ENCODE measurements at regions not wholly inside any gene's neighbourhood (a gene's known extent, or its start where the extent isn't known, plus 50 kb on each side); places are given as distances from the start of the nearest gene placed in this dataset.

- no peak for TF ChIP-seq GABPA (IDR thresholded peaks at IDR 0.05 in 1 of 2, conservative IDR thresholded peaks at IDR 0.05 in 1 of 2)
- no peak for TF ChIP-seq REST (IDR thresholded peaks at IDR 0.05)
- no peak for TF ChIP-seq HNF4A (conservative IDR thresholded peaks at IDR 0.05)
Observed at GRCh38 chr9:102054811-102055210, 316.4 kb upstream of the GRIN3A start (continued).

DNA sequence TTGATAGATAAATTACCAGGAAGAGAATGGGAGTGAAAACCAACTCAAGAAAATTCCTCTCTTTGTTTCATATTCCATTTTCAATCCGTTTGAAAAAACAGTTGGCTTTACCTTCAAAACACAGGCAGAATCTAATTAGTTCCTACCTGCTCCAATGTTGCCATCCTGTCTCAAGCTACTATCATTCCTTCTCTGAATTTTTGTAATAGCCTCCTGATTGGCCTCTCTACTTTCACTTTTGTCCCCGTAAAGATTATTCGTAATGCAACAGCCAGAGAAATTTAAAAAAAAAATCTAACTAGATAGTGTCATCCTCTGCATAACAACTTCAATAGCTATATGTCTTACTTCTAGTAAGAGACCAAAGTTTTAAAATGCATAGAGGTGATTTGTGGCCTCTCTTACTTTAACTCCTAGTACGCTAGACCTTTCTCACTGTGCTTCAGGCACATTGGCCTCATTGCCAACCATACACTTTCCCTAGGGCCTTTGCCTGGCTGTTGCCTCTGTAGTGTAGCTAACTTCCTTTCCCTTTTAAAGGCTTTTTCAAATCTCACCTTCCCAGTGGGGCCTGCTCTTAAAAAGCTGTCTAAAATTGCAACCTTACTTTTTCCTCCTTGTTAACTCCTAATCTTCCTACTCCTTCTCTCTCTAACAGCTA lies 311.3 kb upstream of the GRIN3A start:
- no peak for TF ChIP-seq RAD21 (IDR thresholded peaks at IDR 0.05)
- no peak for TF ChIP-seq SP1 (IDR thresholded peaks at IDR 0.05)
- TF ChIP-seq, protein P1, sequence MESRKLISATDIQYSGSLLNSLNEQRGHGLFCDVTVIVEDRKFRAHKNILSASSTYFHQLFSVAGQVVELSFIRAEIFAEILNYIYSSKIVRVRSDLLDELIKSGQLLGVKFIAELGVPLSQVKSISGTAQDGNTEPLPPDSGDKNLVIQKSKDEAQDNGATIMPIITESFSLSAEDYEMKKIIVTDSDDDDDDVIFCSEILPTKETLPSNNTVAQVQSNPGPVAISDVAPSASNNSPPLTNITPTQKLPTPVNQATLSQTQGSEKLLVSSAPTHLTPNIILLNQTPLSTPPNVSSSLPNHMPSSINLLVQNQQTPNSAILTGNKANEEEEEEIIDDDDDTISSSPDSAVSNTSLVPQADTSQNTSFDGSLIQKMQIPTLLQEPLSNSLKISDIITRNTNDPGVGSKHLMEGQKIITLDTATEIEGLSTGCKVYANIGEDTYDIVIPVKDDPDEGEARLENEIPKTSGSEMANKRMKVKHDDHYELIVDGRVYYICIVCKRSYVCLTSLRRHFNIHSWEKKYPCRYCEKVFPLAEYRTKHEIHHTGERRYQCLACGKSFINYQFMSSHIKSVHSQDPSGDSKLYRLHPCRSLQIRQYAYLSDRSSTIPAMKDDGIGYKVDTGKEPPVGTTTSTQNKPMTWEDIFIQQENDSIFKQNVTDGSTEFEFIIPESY (IDR thresholded peaks at IDR 0.05), result no peak
- no peak for TF ChIP-seq EGR1 (IDR thresholded peaks at IDR 0.05; ENCODE audit: low read depth in 2 of 2)
- TF ChIP-seq, protein P2, sequence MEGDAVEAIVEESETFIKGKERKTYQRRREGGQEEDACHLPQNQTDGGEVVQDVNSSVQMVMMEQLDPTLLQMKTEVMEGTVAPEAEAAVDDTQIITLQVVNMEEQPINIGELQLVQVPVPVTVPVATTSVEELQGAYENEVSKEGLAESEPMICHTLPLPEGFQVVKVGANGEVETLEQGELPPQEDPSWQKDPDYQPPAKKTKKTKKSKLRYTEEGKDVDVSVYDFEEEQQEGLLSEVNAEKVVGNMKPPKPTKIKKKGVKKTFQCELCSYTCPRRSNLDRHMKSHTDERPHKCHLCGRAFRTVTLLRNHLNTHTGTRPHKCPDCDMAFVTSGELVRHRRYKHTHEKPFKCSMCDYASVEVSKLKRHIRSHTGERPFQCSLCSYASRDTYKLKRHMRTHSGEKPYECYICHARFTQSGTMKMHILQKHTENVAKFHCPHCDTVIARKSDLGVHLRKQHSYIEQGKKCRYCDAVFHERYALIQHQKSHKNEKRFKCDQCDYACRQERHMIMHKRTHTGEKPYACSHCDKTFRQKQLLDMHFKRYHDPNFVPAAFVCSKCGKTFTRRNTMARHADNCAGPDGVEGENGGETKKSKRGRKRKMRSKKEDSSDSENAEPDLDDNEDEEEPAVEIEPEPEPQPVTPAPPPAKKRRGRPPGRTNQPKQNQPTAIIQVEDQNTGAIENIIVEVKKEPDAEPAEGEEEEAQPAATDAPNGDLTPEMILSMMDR (IDR thresholded peaks at IDR 0.05; ENCODE audit: low read depth, low read length, missing input control), result no peak
- TF ChIP-seq, protein P3, sequence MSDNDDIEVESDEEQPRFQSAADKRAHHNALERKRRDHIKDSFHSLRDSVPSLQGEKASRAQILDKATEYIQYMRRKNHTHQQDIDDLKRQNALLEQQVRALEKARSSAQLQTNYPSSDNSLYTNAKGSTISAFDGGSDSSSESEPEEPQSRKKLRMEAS (IDR thresholded peaks at IDR 0.05), result no peak
- no peak for TF ChIP-seq FOXA1 (IDR thresholded peaks at IDR 0.05)
- TF ChIP-seq NR2F2 (IDR thresholded peaks at IDR 0.05), result no peak
- no peak for TF ChIP-seq JUND (IDR thresholded peaks at IDR 0.05)
- TF ChIP-seq YY1 (IDR thresholded peaks at IDR 0.05), result no peak
- TF ChIP-seq HNF4A (conservative IDR thresholded peaks at IDR 0.05), result no peak
- H3K9ac ChIP-seq (ENCODE audit: low read depth in 1 of 2, low read length in 2 of 2), result no peak overlapping the region
- H3K36me3 ChIP-seq (ENCODE audit: control insufficient read depth in 4 of 4, insufficient read depth in 3 of 4, low read depth in 1 of 4, low read length in 3 of 4), result no peaks in the 10 kb centered on the region
- no peak for DNase-seq (ENCODE audit: low spot score)
- no peaks in the 10 kb centered on the region for H3K9me3 ChIP-seq (ENCODE audit: control insufficient read depth in 4 of 4, low read length in 3 of 4)
- H3K27ac ChIP-seq (ENCODE audit: low read depth in 1 of 2, low read length in 2 of 2), result no peak overlapping the region
- no peak overlapping the region for H3K4me3 ChIP-seq (ENCODE audit: low read depth in 1 of 3, low read length in 3 of 3)
- 70% methylated on average over 4 of the region's 4 CpGs for WGBS
- no peaks in the 10 kb centered on the region for H3K4me1 ChIP-seq (ENCODE audit: control insufficient read depth in 4 of 4, insufficient read depth in 4 of 4, low read length in 3 of 4)
- no peaks in the 10 kb centered on the region for H3K27me3 ChIP-seq (ENCODE audit: control insufficient read depth in 4 of 4, insufficient read depth in 4 of 4, low read length in 3 of 4)

- H3K27ac ChIP-seq (ENCODE audit: low read depth in 1 of 2, low read length in 2 of 2), result no peak overlapping the region
- H3K36me3 ChIP-seq (ENCODE audit: control insufficient read depth in 4 of 4, insufficient read depth in 3 of 4, low read depth in 1 of 4, low read length in 3 of 4), result no peaks in the 10 kb centered on the region
- H3K9ac ChIP-seq (ENCODE audit: low read depth in 1 of 2, low read length in 2 of 2), result no peak overlapping the region
- H3K9me3 ChIP-seq (ENCODE audit: control insufficient read depth in 4 of 4, low read length in 3 of 4), result no peaks in the 10 kb centered on the region
- 75% methylated on average over 3 of the region's 3 CpGs for WGBS
- no peaks in the 10 kb centered on the region for H3K4me1 ChIP-seq (ENCODE audit: control insufficient read depth in 4 of 4, insufficient read depth in 4 of 4, low read length in 3 of 4)
- no peaks in the 10 kb centered on the region for H3K27me3 ChIP-seq (ENCODE audit: control insufficient read depth in 4 of 4, insufficient read depth in 4 of 4, low read length in 3 of 4)
- no peak for DNase-seq (ENCODE audit: low spot score)
- H3K4me3 ChIP-seq (ENCODE audit: low read depth in 1 of 3, low read length in 3 of 3), result no peak overlapping the region
- TF ChIP-seq, protein P4, sequence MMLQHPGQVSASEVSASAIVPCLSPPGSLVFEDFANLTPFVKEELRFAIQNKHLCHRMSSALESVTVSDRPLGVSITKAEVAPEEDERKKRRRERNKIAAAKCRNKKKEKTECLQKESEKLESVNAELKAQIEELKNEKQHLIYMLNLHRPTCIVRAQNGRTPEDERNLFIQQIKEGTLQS (IDR thresholded peaks at IDR 0.05), result no peak
- TF ChIP-seq YY1 (IDR thresholded peaks at IDR 0.05) (no peak), HNF4A (conservative IDR thresholded peaks at IDR 0.05) (no peak), EGR1 (IDR thresholded peaks at IDR 0.05; ENCODE audit: low read depth in 2 of 2) (no peak), HNF4G (IDR thresholded peaks at IDR 0.05) (no peak), SP1 (IDR thresholded peaks at IDR 0.05) (no peak), GABPA (IDR thresholded peaks at IDR 0.05 in 1 of 2, conservative IDR thresholded peaks at IDR 0.05 in 1 of 2) (no peak), RAD21 (IDR thresholded peaks at IDR 0.05) (no peak), FOXA2 (IDR thresholded peaks at IDR 0.05) (no peak)
- TF ChIP-seq, protein P3 (IDR thresholded peaks at IDR 0.05), result no peak
- TF ChIP-seq, protein P1 (IDR thresholded peaks at IDR 0.05), result no peak
Observed at GRCh38 chr9:102047549-102047948, 309.1 kb upstream of the GRIN3A start.

Data from liver (tissue), 8 donors.